Endometrial microvascular endothelial cells (primary cell): ENCODE measurements at regions not wholly inside any gene's neighbourhood (a gene's known extent, or its start where the extent isn't known, plus 50 kb on each side); places are given as distances from the start of the nearest gene placed in this dataset.
"Not testable (repeated sequence)": the region's sequence is repeated elsewhere in the genome, so short reads cannot be mapped to it uniquely, and the experiment has no call there.

Source experiments
- in situ Hi-C: cut with HindIII; loops from 2 replicates; pipeline ENCODE4 v1.10.0; 2017; ENCODE audit warnings: low sequenced_read_pairs, low pct_unique_long_range_greater_than_20kb; ENCODE audit errors: inconsistent ontology term

DNA sequence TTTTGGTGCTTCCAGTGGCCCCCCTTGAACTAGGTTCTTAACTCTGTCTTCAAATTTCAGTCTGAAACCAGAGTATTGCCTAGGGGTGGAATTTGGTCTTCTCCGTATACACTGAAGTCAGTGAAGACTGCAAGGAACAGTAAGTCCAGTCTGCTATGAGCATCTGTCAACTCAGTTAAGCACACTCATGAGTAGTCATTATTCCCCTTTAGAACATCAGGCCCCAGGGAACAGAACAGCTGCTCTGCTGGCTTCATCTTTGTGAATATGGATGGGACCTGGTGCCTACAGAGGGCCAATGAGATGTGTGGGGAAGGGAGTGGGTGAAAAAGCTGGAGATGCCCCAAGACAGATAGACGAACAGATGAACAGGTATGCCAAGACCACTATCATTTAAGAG is 85.2 kb upstream of the PRR23C start:
- in situ Hi-C loops: no loop called here

DNA sequence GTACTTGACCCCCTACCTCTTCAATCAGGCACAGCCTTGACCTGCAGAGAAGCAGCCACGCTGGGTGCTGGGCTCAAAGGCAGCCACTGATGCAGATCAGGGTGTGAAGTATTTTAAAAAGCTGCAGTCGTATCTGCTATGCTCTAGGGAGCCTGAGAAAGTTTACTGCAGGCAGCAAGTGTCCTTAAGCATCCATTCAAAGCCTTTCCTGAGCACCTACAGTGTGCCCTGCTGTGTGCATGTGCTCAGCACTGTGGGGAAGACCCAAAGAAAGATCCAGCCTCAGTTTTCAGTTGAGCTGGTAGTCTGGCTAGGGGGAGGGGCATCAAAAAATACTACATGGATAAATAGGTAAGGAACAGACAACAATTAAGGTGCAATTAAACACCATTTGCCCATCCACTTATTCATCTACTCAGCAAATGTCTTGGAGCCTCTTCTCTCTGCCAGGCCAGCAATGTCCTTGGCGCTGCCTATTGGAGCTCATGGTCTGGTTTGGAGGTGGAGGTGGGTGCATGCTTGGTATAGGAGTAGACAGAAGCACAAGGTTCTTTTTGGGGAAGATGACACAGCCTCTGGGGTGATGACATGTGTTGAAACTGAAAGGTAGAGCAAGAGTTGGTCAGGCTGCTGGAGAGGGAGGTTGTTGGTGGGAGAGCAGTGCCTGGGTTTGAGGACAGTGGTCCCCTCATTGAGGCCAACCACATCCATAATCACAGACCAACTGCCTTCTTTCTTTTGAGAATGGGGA is 85.9 kb upstream of the PRR23C start:
- in situ Hi-C loops: no loop called here

DNA sequence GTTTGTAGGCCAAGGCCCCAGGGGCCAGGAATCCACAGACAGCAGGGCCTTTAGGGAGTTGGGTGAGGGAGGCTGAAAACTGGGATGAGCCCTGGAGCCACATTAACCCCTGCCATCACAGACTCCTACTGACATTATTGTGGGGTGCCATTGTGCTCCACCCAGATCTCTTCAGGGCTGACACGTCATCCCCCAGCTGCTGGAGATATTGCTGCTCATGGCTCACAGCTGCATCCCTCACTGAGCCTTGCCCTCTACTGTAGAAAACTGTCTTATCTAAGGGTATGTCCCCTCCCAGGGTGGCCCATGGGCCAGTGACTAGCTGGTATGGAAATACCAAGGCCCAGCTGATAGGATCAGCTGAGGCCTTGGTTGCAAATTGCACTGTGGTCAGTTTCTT is 87.3 kb upstream of the PRR23C start:
- in situ Hi-C loops: no loop called here

DNA sequence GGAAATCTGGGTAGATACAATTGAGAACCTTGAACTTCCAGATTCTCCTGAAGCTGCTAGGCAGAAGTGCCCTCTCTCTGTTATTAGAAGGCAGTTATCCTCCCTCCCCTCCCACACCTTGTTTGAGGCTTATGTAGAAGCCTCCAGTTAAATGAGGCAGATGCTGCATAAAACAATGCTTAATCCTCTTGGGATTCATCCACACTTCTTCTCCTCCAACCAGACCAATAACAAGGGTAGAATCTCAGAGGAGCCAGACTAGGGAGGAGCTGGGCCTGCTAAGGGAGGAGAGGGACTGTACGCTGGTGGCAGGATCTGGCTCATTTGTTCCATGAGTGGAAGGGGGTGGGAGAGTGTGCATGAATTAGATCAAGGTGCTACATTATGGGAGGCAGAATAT is 88.3 kb upstream of the PRR23C start:
- in situ Hi-C loops: no loop called here

DNA sequence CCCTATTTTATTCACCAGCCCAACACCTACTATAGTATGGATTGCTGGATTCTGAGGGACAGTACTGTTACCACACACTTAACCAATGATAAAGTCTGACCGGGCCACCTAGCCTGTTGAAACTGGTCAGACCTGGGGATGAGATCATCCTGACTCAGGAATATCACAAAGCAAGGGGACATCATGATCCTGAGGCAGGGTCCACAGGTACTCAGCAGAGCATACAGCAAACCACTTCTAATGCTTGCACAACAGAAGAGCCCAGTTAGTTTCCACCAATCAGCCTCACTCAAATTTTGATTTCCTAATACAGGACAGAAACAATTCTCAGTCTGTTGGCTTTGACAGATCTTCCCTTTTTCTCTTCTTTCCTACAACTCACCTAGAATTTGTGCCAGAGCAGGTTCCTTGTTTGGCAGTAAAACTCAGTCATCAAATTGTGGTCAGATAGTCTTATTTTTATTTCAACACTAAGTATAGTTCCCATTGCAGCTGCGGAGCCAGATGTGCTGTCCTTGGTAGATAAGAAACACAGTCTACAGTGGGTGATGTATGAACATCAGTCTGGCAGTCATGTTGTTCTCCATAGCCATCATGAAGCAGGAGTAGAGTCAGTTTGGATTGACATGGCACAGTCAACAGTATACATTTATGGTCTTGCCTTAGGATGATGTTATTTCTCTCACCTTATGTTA is 90.1 kb upstream of the PRR23C start:
- in situ Hi-C loops: no loop called here

DNA sequence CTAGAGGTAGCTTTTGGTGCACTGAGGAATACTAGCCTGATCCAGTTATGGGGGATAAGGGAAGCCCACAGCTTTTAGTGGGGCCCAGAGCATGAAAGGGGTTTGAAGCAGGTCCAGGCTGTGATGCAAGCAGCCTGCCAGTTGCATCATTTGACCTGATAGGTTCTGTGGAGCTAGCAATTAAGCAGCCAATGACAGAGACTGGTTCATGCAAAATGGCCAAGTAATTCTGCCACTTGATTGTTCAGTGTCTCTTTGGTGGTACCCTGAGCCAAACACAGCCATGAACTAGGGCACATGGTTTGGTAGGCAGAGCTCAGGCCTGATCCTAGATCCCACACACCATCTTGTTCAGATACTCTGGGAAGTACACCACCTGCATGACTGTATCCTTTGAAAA is 91.0 kb upstream of the PRR23C start:
- in situ Hi-C loops: no loop called here

DNA sequence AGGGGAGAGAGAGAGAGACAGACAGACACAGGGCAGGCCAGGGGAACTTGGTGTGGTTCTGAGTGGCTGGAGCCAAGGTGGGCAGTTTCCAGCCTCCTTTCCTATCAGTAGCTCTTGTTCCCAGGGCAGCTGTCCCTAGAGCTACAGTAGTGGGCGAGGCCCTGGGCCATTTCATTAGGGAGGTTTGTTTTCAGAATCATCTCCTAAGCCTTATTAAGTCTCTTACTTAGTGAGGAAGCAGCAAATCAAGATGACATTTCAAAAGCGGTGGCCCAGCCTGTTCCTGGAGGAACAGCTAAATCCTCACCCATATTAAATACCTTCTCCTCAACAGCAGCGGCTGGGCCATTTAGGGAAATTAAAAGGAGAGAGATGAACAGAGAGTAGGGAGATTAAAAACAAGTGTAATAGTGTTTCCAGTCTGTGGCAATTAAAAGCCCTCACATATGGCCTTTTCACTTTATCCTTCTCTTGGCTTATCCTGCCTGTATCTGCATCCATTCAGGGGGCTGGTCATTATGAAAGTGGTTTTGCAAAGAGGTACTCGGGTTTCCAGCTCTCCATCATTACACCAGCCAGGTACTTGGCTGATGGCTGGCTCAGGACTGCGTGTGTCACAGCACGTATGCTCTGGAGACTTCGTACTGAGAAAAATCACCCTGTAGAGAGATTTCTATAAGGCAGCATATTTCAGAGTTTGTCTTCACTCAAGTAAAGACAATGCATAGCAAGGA is 91.9 kb upstream of the PRR23C start:
- in situ Hi-C loops: no loop called here

DNA sequence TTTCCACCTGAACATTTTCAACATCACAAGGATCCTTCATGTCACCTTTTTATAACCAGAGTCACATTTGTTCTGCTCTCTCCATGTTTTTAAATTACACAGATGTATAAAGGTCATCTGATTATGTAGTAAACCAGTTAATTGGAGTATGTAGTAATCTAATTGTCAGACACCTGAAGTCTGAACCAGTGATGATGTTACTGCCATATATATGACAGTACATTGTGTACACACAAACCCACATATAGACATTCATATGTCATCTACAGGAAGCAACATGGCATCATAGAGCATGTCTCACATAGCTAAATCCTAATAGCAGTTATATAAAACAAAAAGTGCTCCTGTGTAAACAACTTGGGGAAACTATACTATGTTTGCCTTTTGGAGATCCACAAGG is 95.9 kb upstream of the PRR23C start:
- in situ Hi-C loops: no loop called here

DNA sequence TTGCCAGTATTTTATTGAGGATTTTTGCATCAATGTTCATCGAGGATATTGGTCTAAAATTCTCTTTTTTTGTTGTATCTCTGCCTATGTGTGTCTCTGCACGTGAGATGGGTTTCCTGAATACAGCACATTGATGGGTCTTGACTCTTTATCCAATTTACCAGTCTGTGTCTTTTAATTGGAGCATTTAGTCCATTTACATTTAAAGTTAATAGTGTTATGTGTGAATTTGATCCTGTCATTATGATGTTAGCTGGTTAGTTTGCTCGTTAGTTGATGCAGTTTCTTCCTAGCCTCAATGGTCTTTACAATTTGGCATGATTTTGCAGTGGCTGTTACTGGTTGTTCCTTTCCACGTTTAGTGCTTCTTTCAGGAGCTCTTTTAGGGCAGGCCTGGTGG is 101.3 kb upstream of the PRR23C start:
- in situ Hi-C loops: not testable (repeated sequence)

DNA sequence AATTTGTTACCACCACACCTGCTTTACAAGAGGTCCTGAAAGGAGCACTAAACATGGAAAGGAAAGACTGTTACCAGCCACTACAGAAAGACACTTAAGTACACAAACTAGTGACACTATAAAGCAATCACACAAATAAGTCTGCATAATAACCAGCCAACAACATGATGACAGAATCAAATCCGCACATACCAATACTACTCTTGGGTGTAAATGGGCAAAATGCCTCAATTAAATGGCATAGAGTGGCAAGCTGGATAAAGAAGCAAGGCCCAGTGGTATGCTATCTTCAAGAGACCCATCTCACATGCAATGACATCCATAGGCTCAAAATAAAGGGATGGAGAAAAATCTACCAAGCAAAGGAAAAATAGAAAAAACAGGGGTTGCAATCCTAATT is 106.8 kb upstream of the PRR23C start:
- in situ Hi-C loops: no loop called here

DNA sequence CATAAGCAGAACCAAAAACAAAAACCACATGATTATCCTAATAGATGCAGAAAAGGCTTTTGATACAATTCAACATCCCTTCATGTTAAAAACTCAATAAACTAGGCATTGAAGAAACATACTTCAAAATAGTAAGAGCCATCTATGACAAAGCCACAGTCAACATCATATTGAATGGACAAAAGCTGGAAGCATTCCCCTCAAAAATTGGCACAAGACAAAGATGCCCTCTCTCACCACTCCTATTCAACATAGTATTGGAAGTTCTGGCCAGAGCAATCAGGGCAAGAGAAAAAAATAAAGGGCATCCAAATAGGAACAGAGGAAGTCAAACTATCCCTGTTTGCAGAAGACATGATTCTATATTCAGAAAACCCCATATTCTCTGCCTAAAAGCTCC is 108.7 kb upstream of the PRR23C start:
- in situ Hi-C loops: not testable (repeated sequence)

DNA sequence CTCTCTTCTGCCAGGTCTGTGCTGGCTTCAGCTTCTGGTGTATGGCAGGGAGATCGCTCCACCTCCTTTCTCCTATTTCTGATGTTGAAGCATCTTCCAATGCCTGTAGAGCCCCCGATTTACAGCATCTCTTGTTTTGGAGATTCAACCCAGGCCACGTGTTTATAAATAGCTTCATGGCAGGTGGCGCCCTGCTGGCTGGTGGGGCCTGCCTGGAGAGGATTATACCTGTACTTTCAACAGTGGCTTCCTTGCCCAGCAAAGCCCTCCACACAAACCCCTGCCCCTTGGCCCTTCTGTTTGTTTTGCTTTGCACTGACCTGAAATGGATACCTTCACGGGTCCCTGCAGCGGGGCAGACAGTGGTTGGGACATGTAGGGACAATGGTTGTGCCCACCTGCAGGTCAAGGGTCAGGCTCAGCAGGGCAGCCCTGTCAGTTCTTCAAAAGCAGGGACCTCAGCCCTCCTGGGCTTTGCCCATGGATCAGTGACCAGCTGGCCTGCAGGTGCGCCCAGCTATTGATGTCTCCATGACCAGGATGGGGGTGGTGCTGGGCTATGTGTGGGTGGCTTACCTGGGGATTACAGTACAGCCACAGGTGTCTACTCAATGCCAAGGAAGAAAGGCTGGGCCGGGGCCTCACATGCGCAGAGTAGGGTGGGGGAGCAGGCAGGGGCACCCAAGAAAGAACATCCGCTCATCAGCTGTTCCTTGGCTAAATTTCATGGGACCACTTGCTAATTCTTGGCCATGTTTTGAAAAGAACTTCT is 112.7 kb upstream of the PRR23C start:
- in situ Hi-C loops: no loop called here

DNA sequence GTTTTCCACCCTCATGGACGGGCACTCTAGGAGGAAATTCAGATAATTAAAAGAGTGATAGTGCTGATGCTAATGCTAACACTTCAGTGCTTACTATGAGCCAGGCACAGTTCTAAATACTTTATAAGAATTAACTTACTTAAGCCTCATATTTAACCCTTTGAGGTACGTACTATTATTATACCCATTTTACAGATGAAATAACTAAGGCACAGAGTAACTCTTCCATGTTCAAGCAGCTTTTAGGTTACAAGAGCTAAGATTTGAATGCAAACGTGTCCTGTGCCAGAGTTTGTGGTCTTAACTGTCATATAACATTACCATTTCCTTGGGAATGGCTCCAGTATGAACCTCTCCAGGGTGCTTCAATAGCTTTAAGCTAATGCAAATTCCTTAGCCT is 114.7 kb upstream of the PRR23C start:
- in situ Hi-C loops: no loop called here

DNA sequence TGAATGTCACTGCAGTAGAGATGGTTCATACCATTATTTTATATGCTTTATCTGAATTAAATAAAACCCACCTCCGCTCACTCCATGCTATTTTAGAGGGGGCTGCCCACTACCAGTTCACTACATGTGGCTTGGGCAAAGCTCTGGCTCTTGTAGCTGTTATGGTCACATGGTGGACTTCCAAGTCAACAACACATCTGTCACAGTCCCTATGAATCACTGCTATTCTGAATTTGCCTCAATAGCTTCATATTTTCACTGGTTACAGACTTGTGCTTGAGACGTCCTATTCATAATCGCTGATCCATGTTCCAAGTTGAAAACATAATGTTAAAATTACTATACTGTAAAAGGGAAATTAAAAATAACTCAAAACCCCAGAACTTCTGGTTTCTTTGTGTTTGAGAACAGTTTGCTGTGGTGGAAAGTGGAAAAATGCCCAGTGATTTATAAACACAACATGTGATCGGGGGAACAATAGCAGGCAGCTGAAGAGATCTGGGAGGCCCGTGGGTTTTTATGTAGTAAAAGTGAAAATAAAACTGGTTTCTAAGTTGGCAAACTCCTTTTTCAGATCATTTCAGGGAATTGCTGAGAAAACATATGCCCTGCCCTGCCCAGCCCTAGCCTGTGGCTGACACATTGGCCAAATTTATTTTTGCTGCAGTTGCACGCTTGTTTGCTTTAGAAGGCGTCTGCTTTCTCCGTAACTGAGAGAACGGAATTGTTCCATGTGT is 128.8 kb upstream of the PRR23C start:
- in situ Hi-C loops: no loop called here

DNA sequence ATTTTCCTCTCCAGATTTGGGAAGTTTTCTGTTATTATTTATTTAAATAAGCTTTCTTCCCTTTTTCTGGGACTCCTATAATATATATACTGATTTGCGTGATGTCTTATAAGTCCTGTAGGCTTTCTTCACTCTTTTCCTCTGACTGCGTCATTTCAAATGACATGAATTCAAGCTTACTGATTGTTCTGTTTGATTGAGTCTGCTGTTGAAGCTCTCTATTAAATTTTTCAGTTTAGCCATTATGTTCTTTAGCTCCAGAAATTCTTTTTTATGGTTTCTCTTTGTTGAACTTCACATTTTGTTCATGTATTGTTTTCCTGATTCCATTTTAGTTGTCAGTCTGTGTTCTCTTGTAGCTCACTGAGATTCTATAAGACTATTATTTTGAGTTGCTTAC is 135.8 kb upstream of the PRR23C start:
- in situ Hi-C loops: no loop called here

DNA sequence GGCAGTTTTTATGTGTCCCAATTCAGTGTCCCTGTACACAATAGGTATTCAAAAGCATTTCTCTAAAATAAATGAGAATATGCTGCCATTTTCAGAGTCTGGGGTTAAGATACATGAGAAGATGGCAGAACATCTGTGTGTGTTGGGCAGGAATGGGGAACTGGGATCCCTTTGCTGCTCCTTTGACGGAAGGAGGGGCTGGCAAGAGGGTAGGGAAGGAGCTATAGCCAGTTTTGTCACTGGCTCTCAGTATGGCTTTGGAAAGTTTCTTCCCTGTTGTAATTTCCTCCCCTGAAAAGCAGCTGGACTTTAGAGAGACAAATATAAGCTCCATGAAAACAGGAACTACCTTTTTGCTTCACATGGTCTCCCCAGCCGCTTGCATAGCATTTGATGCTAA is 137.5 kb upstream of the PRR23C start:
- in situ Hi-C loops: no loop called here

DNA sequence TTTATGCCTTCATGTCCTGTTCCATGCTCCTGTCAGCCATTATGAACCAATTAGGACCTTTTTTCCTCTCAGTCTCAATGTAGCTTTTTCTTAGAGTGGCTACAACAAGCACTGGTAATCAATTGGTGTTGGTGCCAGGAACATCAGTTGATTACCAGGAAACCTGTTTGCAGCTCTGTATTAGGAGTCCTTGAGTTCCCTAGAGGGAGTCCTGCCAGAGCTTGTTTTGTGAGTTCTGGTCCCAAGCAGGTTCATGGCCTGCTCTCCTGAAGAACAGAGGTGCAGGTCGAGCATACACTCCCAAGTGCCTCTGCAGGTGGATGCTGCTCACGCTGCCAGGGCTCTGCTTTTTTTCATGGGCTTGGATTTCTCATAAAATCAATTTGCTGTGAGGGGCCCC is 137.9 kb upstream of the PRR23C start:
- in situ Hi-C loops: no loop called here

DNA sequence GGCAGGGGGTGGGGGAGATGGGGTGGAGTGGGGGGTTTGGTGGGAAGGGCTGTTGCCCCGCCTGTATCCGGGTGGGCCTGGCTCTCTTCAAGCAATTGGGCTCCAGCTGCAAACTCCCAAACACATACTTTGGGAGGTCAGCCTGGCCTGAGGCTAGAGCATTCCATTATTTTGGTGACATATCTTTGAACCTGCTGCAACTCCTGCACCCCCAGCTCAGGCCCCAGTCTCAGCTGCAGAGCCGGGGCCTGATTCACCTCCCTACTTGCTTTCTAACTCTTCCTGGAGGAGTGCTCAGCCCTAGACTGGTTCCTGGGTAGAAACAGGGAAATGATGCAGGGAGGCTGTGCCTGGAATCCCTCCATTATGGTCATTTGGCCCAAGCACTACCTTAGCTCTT is 140.8 kb upstream of the PRR23C start:
- in situ Hi-C loops: no loop called here

DNA sequence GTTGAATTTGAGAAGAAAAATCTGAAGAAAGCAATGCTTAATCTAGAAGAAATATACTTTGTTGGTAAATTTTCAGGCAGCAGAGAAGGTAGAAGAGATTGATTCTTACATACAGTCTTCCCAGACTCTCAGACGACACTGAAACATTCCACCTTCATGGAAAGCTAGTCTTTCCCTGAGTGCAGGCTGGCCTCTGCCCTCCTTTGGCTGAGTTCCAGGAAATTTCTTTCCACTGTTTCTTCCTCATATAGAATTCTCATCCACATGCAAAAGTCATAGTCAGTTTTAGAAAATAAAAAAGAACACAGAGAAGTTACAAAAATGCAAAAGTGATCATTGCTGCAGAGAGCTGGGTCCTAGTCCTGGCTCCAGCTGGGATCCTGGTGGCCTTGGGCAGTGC is 142.5 kb upstream of the PRR23C start:
- in situ Hi-C loops: no loop called here
